NT2/D1 (cell line): ENCODE measurements at regions not wholly inside any gene's neighbourhood (a gene's known extent, or its start where the extent isn't known, plus 50 kb on each side); places are given as distances from the start of the nearest gene placed in this dataset.

Experiments
- DNase-seq: peaks from one replicate; pipeline ENCODE4 v3.0.0-alpha.2; 2011; ENCODE audit warnings: low read depth, low spot score
- H3K27me3 ChIP-seq: 2 replicates; pipeline ENCODE4 v1.6.0; 2011; ENCODE audit warnings: mild to moderate bottlenecking; ENCODE audit not compliant: insufficient read length, insufficient read depth
- H3K36me3 ChIP-seq: 2 replicates; pipeline ENCODE4 v1.6.1; 2011; ENCODE audit warnings: mild to moderate bottlenecking, low read length, mixed read lengths; ENCODE audit not compliant: insufficient read depth, insufficient read length
- H3K4me1 ChIP-seq: 2 replicates; pipeline ENCODE4 v1.5.1; 2011; ENCODE audit not compliant: insufficient read depth, insufficient read length
- H3K4me3 ChIP-seq: 2 replicates; pipeline ENCODE4 v1.5.1; 2011; ENCODE audit warnings: low read depth; ENCODE audit not compliant: insufficient read length
- H3K9ac ChIP-seq: 2 replicates; pipeline ENCODE4 v1.6.0; 2011; ENCODE audit warnings: low read depth; ENCODE audit not compliant: insufficient read length
- H3K9me3 ChIP-seq: 2 replicates; pipeline ENCODE4 v1.5.1; 2011; ENCODE audit warnings: mild to moderate bottlenecking, low read length; ENCODE audit not compliant: insufficient read depth
- SUZ12 ChIP-seq: IDR thresholded peaks from 2 replicates; pipeline ENCODE4 v1.6.1; 2011; ENCODE audit not compliant: insufficient read length, insufficient read depth; ENCODE audit errors: extremely low read depth
- YY1 ChIP-seq: IDR thresholded peaks from 2 replicates; pipeline ENCODE4 v1.6.1; 2011; ENCODE audit not compliant: insufficient read length, insufficient read depth
- ZNF274 ChIP-seq: IDR thresholded peaks from 2 replicates; pipeline ENCODE4 v1.6.1; 2011; ENCODE audit warnings: mild to moderate bottlenecking, low read depth, low read length

GRCh38 chr12:116339062-116339461, 61.6 kb upstream of the MED13L start:
- H3K9ac ChIP-seq = no peak overlapping the region
- H3K4me1 ChIP-seq = peaks cover 2% of the 10 kb centered on the region
- no peak for TF ChIP-seq SUZ12
- H3K27me3 ChIP-seq = no peaks in the 10 kb centered on the region
- no peak for DNase-seq
- H3K36me3 ChIP-seq = no peaks in the 10 kb centered on the region
- peaks cover 18% of the 10 kb centered on the region; the same call in 1 of the 2 replicates for H3K9me3 ChIP-seq
- H3K4me3 ChIP-seq = no peak overlapping the region

- H3K4me1 ChIP-seq = peaks cover 2% of the 10 kb centered on the region
- H3K36me3 ChIP-seq = no peaks in the 10 kb centered on the region
- DNase-seq = no peak
- H3K4me3 ChIP-seq = no peak overlapping the region
- H3K27me3 ChIP-seq = no peaks in the 10 kb centered on the region
- no peak overlapping the region for H3K9ac ChIP-seq
- H3K9me3 ChIP-seq = peaks cover 18% of the 10 kb centered on the region; the same call in 1 of the 2 replicates
- TF ChIP-seq ZNF274 (no peak), YY1 (no peak), SUZ12 (no peak)
Measured at GRCh38 chr12:116339800-116340371, 62.4 kb upstream of the MED13L start.

GRCh38 chr12:116343331-116343884, 65.9 kb upstream of the MED13L start:
- Histone ChIP-seq H3K4me3 (no peak overlapping the region), H3K9me3 (peaks cover 18% of the 10 kb centered on the region; the same call in 1 of the 2 replicates), H3K27me3 (no peaks in the 10 kb centered on the region), H3K9ac (no peak overlapping the region), H3K4me1 (no peaks in the 10 kb centered on the region), H3K36me3 (no peaks in the 10 kb centered on the region)
- TF ChIP-seq ZNF274 (no peak), SUZ12 (no peak), YY1 (no peak)
- no peak for DNase-seq

- Histone ChIP-seq H3K36me3 (no peaks in the 10 kb centered on the region), H3K4me1 (no peaks in the 10 kb centered on the region), H3K27me3 (no peaks in the 10 kb centered on the region), H3K4me3 (no peak overlapping the region), H3K9me3 (peaks cover 18% of the 10 kb centered on the region; the same call in 1 of the 2 replicates), H3K9ac (no peak overlapping the region)
- no peak for DNase-seq
- TF ChIP-seq ZNF274 (no peak), YY1 (no peak), SUZ12 (no peak)
Measured at GRCh38 chr12:116346222-116346621, 68.7 kb upstream of the MED13L start.

- no peak for TF ChIP-seq YY1
- no peak for TF ChIP-seq SUZ12
- no peak for TF ChIP-seq ZNF274
- Histone ChIP-seq H3K4me3 (no peak overlapping the region), H3K27me3 (no peaks in the 10 kb centered on the region), H3K4me1 (no peaks in the 10 kb centered on the region), H3K9me3 (peaks cover 18% of the 10 kb centered on the region; the same call in 1 of the 2 replicates), H3K36me3 (no peaks in the 10 kb centered on the region), H3K9ac (no peak overlapping the region)
- DNase-seq = no peak
Measured at GRCh38 chr12:116346741-116347140, 69.2 kb upstream of the MED13L start.

GRCh38 chr12:116347265-116347664, 69.8 kb upstream of the MED13L start:
- TF ChIP-seq SUZ12 = no peak
- TF ChIP-seq YY1 = no peak
- TF ChIP-seq ZNF274 = no peak
- H3K9ac ChIP-seq = no peak overlapping the region
- peaks cover 17% of the 10 kb centered on the region; the same call in 1 of the 2 replicates for H3K9me3 ChIP-seq
- H3K27me3 ChIP-seq = no peaks in the 10 kb centered on the region
- no peak overlapping the region for H3K4me3 ChIP-seq
- no peak for DNase-seq
- H3K36me3 ChIP-seq = no peaks in the 10 kb centered on the region
- H3K4me1 ChIP-seq = no peaks in the 10 kb centered on the region

- Histone ChIP-seq H3K27me3 (no peaks in the 10 kb centered on the region), H3K9ac (no peak overlapping the region), H3K36me3 (no peaks in the 10 kb centered on the region), H3K4me3 (no peak overlapping the region), H3K9me3 (no peaks in the 10 kb centered on the region), H3K4me1 (no peaks in the 10 kb centered on the region)
- TF ChIP-seq ZNF274 = no peak
- TF ChIP-seq YY1 = no peak
- no peak for TF ChIP-seq SUZ12
- DNase-seq = no peak
Measured at GRCh38 chr12:116352315-116352835, 74.9 kb upstream of the MED13L start.
